ENCODE measurements at regions not wholly inside any gene's neighbourhood (a gene's known extent, or its start where the extent isn't known, plus 50 kb on each side); places are given as distances from the start of the nearest gene placed in this dataset.

DNA sequence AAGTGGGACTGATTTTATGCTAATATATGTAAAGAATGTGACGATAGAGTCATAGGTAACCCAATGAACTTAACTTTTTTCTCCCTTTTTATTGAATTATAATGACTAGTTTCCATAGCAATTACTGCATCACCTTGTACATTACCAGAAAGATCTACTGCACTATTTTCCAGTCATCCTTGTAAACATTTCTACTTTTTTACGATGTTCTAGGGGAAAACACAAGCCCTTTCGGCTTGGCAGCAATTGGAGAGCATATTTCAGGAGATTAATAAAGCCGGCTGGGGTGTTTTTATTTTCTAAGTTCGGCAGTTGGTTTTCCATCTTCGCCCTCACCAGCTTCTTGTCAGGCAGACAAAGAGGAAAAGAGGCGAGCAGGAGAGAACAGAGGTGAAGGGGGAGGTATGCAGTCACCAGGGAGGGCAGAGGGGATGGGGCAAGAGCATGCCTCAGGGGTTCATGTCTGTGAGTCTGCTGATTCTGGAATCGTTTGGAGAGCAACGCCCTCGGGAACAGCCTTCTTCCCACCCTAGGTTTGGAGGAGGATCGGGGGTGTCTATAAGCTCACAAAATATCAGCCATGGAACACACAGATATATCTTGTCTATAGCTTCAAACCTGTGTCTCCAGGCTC is 476.4 kb downstream of the MIAT start:
- Histone ChIP-seq H2BK12ac (ENCODE audit: insufficient read length, low read depth, low read length) (no peak overlapping the region), H2BK15ac (ENCODE audit: low read depth, low read length) (no peak overlapping the region), H4K5ac (ENCODE audit: insufficient read length, low read depth, low read length) (no peak overlapping the region), H3K56ac (ENCODE audit: insufficient read length, low read depth, low read length) (no peak overlapping the region), H2BK20ac (ENCODE audit: low read depth, low read length, poor library complexity, severe bottlenecking) (no peak overlapping the region), H3K27ac (ENCODE audit: insufficient read length, low read depth, low read length) (no peak overlapping the region), H2BK5ac (ENCODE audit: insufficient read length, low read length) (no peak overlapping the region), H3K4me1 (ENCODE audit: insufficient read depth, low read length) (0 out of 2 replicates have a peak, but pooled peaks cover 2% of the 10 kb centered on the region), H3K18ac (ENCODE audit: insufficient read length, low read depth, low read length) (no peak overlapping the region), H2AK5ac (ENCODE audit: insufficient read length, low read length) (no peak overlapping the region), H3K4me2 (ENCODE audit: insufficient read depth, insufficient read length, low read length) (no peak overlapping the region), H3K4ac (ENCODE audit: low read depth, low read length) (no peak overlapping the region), H3K79me2 (ENCODE audit: insufficient read depth, low read length) (no peaks in the 10 kb centered on the region), H3K23me2 (ENCODE audit: insufficient read length, low read depth, low read length, poor library complexity, severe bottlenecking) (no peaks in the 10 kb centered on the region), H2AFZ (ENCODE audit: low read length) (no peak overlapping the region), H4K91ac (ENCODE audit: insufficient read length, low read depth, low read length) (no peak overlapping the region), H3K14ac (ENCODE audit: insufficient read depth, low read length) (no peak overlapping the region), H3T11ph (ENCODE audit: low read length) (no peak overlapping the region), H3K9me3 (ENCODE audit: control insufficient read depth, low read depth, low read length) (no peaks in the 10 kb centered on the region), H2BK120ac (ENCODE audit: low read depth, low read length, poor library complexity, severe bottlenecking) (no peak overlapping the region), H3K27me3 (ENCODE audit: insufficient read depth, low read length) (no peaks in the 10 kb centered on the region; the same call in 1 of the 2 replicates), H3K23ac (ENCODE audit: insufficient read length, low read depth, low read length) (no peak overlapping the region), H4K8ac (replicated peaks; ENCODE audit: insufficient read length, low read depth, low read length) (no peak overlapping the region), H3K79me1 (ENCODE audit: insufficient read depth, low read depth, low read length, poor library complexity, severe bottlenecking) (no peaks in the 10 kb centered on the region), H4K20me1 (ENCODE audit: control insufficient read depth, insufficient read depth, insufficient read length) (no peaks in the 10 kb centered on the region), H3K9ac (ENCODE audit: extremely low read depth, insufficient read length, low read length) (no peak overlapping the region)
- no CpG with 5 or more reads among the region's 11 CpGs for WGBS (ENCODE audit: extremely low coverage, insufficient read length, low lambda C conversion rate)
- H3K27me3 Mint-ChIP-seq (ENCODE audit: low read depth) = peaks cover 19% of the 10 kb centered on the region
- H3K36me3 Mint-ChIP-seq (ENCODE audit: insufficient read depth in 1 of 3, low read depth in 3 of 3) = peaks cover 0 to 7% (median 0%) of the 10 kb centered on the region in 3 experiments; a peak in 2 of 7 replicates
- no peak overlapping the region; a peak in 1 of 5 replicates for H3K4me3 Mint-ChIP-seq
- peaks cover 0 to 8% of the 10 kb centered on the region in 2 experiments; a peak in 1 of 5 replicates for H3K9me3 Mint-ChIP-seq
- DNase-seq = no peak
- peaks cover 2 to 12% of the 10 kb centered on the region in 2 experiments; a peak in 3 of 4 replicates for H3K4me1 Mint-ChIP-seq
- no peak overlapping the region; a peak in 1 of 7 replicates for H3K27ac Mint-ChIP-seq
- TF ChIP-seq, protein P1, sequence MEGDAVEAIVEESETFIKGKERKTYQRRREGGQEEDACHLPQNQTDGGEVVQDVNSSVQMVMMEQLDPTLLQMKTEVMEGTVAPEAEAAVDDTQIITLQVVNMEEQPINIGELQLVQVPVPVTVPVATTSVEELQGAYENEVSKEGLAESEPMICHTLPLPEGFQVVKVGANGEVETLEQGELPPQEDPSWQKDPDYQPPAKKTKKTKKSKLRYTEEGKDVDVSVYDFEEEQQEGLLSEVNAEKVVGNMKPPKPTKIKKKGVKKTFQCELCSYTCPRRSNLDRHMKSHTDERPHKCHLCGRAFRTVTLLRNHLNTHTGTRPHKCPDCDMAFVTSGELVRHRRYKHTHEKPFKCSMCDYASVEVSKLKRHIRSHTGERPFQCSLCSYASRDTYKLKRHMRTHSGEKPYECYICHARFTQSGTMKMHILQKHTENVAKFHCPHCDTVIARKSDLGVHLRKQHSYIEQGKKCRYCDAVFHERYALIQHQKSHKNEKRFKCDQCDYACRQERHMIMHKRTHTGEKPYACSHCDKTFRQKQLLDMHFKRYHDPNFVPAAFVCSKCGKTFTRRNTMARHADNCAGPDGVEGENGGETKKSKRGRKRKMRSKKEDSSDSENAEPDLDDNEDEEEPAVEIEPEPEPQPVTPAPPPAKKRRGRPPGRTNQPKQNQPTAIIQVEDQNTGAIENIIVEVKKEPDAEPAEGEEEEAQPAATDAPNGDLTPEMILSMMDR (conservative IDR thresholded peaks at IDR 0.05) = no peak
